Fibroblast of pulmonary artery (primary cell): ENCODE measurements at regions not wholly inside any gene's neighbourhood (a gene's known extent, or its start where the extent isn't known, plus 50 kb on each side); places are given as distances from the start of the nearest gene placed in this dataset.

Experiments used
- DNase-seq: peaks from one replicate; pipeline ENCODE4 v3.0.0-alpha.2; 2010; ENCODE audit warnings: low read depth
- H3K4me3 ChIP-seq: replicated peaks from 2 replicates; pipeline ENCODE4 v1.5.1; 2011; ENCODE audit warnings: low read depth, mild to moderate bottlenecking, control low read depth, low read length, moderate library complexity
- TF ChIP-seq, protein P1 (sequence below): IDR thresholded peaks from 2 replicates; pipeline ENCODE4 v1.5.1; 2011; ENCODE audit warnings: mild to moderate bottlenecking, control low read depth, low read length, inconsistent platforms; ENCODE audit errors: missing control alignments

DNA sequence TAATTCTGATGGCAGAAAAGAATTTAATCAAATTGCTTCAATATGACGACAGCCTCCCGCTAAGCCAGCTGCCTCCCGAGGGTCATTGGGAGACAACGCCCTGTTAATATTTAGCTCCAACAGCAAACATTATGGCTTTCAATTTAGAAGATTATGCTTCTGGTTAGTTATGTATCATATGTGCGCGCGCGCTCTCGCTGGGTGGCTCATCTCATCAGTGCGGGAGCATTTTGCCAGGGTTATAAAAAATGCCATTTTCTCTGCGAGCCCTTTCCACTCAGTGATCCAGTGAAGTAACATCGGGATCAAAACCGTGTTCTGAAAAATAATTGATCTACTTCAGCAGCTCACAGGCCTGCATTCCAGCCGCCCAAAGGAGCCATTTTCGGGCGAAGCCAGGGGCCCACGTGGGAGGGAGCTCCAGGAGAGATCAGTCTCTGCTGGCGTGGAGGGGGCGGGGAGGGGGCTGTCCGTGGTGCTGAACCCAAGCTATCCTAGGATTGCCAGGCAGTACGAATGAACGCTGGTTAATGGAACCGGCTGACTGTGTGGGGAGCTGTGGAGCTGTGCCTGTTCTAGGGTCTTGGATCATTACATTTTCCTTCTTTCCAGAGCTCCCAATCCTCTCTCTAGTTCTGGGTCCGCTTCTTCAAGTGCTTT, 219.1 kb upstream of the ZC3H12A start:
- peak; percentile 10 for DNase-seq
- TF ChIP-seq, protein P1, sequence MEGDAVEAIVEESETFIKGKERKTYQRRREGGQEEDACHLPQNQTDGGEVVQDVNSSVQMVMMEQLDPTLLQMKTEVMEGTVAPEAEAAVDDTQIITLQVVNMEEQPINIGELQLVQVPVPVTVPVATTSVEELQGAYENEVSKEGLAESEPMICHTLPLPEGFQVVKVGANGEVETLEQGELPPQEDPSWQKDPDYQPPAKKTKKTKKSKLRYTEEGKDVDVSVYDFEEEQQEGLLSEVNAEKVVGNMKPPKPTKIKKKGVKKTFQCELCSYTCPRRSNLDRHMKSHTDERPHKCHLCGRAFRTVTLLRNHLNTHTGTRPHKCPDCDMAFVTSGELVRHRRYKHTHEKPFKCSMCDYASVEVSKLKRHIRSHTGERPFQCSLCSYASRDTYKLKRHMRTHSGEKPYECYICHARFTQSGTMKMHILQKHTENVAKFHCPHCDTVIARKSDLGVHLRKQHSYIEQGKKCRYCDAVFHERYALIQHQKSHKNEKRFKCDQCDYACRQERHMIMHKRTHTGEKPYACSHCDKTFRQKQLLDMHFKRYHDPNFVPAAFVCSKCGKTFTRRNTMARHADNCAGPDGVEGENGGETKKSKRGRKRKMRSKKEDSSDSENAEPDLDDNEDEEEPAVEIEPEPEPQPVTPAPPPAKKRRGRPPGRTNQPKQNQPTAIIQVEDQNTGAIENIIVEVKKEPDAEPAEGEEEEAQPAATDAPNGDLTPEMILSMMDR, result no peak
- H3K4me3 ChIP-seq, result no peak overlapping the region

DNA sequence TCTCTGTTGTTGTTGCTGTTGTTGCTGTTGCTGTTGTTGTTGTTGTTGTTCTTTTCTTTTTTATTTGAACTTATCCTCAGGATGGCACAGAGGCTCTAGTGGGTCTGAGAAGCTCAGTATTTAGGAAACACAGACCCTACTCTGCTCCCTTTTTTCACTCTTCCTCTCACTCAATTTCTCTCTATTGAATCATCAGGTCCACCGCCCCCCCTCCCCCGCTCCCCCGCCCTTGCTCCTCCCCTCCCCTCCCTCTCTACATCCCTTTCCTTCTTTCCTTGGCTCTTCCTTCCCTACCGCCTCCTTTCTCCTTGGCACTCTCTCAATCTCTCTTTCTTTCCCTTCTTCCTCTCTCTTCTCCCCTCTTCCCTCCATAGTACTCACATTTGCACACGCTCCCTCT, 218.5 kb upstream of the ZC3H12A start:
- no peak overlapping the region for H3K4me3 ChIP-seq
- no peak for DNase-seq
- TF ChIP-seq, protein P1, result no peak

DNA sequence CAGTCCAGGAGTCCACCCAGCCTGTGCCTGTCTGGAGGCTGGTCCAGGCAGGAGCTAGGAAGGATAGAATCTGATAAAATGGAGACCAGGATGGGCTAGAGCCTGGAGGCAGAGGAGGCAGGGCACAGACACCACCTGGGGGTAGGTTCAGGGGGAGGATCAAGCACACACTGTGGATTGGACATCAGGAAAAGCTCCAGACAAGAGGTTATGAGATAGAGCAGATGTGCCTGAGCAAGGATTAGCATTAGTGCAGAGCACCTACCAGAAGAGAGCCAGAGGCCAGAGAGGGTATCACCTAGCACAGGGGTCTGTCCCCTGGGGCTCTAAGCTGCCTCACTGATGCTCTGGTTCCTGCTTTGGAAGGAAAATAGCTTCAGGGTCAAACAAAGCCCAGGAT, 216.7 kb upstream of the ZC3H12A start:
- H3K4me3 ChIP-seq, result no peak overlapping the region
- TF ChIP-seq, protein P1, result no peak
- no peak for DNase-seq

DNA sequence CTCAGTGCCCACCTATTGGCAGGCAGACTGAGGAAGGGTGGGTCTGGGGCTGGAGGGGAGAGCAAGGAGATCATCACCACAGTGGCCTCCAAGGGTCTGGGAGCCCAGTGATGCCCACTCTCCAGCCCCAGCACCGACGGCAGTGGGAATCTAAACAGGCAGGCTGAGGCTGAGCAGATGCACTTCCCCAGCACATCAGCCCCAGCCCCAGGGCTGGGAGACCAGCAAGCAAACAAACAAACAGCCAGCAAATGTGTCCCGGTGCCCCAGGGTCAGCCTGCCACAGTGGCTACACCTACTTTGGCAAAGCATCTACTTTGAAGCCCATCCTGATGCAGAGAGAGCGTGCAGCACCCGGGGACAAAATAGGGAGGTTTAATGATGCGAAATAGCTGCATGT, 216.3 kb upstream of the ZC3H12A start:
- DNase-seq, result no peak
- no peak overlapping the region for H3K4me3 ChIP-seq
- TF ChIP-seq, protein P1, result no peak

DNA sequence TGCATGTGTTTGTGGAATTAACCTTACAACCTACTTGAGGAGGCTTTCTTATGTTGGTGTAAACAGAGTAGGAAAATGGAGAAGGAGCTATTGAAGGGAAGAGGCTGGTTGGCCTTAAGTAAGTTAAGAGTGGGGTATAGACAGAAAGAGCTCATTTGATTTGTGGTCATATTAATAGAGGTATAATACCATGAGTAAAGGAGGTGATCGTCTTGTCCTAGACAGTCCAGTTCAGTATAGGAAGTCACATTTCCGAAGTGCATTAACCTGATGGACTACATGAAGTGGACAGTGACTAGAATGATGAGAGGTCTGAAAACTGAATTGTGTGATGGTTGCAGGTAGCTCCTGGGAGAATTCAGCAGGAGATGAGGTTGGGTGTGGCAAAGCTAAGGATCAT, 215.4 kb upstream of the ZC3H12A start:
- TF ChIP-seq, protein P1, result no peak
- no peak for DNase-seq
- H3K4me3 ChIP-seq, result no peak overlapping the region

DNA sequence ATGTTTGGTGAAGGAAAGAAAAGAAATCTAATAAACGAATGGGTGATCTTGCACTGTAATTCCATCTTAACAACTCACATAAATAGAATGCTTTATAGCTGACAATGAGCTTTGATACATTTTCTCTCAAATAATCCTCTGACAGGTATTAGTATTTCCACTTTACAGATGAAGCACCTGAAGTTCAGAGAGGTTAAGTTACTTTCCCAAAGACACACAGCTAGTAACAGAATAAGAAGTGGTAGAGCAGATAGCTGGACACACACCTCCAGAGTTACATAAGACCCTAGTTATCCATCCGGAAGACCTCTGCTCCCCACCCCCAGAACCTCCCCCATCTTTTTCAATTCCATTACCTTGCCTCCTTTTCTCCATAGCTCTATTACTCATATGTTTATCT, 213.3 kb upstream of the ZC3H12A start:
- DNase-seq, result no peak
- TF ChIP-seq, protein P1, result no peak
- H3K4me3 ChIP-seq, result no peak overlapping the region
